ENCODE measurements at regions not wholly inside any gene's neighbourhood (a gene's known extent, or its start where the extent isn't known, plus 50 kb on each side); places are given as distances from the start of the nearest gene placed in this dataset.

DNA sequence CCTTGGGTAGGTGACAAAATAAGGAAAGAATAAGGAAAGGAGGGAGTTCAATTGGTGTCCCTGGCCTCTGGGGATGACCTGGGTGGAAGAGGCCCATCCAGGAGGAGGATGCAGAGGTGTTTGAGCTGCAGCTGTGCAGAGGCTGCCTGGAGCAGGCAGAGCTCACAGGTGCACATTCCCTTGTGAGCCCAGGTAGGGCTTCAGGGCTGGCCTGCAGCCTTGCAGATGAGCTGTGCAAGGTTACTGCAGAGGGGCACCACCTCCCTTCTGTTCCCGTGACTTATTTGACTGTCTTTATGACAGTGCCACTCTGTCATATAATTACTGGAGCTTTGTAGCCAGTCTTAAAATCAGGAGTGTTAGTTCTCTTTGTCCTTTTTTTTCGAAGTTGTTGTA lies 263.2 kb upstream of the HS6ST1 start:
- Histone ChIP-seq H3K4me3 (ENCODE audit: low read depth in 1 of 2, low read length in 2 of 2) (no peak overlapping the region), H3K27ac (ENCODE audit: low read depth in 2 of 2, low read length in 1 of 2) (no peak overlapping the region), H3K9me3 (ENCODE audit: control insufficient read depth in 2 of 2, insufficient read depth in 1 of 2, low read depth in 1 of 2, low read length in 1 of 2) (no peaks in the 10 kb centered on the region), H3K4me1 (ENCODE audit: control insufficient read depth in 2 of 2, insufficient read depth in 2 of 2, low read length in 1 of 2) (no peaks in the 10 kb centered on the region), H3K36me3 (ENCODE audit: control insufficient read depth in 2 of 2, insufficient read depth in 2 of 2, low read length in 1 of 2) (no peaks in the 10 kb centered on the region), H3K27me3 (ENCODE audit: control insufficient read depth in 1 of 2, insufficient read depth in 2 of 2, low read length in 2 of 2) (no peaks in the 10 kb centered on the region)
- 79 to 80% methylated on average over 2 of the region's 2 CpGs for WGBS, 2 donors

GRCh38 chr2:128584296-128584890 lies 265.7 kb upstream of the HS6ST1 start:
- Histone ChIP-seq H3K36me3 (ENCODE audit: control insufficient read depth in 2 of 2, insufficient read depth in 2 of 2, low read length in 1 of 2) (no peaks in the 10 kb centered on the region), H3K27me3 (ENCODE audit: control insufficient read depth in 1 of 2, insufficient read depth in 2 of 2, low read length in 2 of 2) (no peaks in the 10 kb centered on the region), H3K4me1 (ENCODE audit: control insufficient read depth in 2 of 2, insufficient read depth in 2 of 2, low read length in 1 of 2) (no peaks in the 10 kb centered on the region), H3K4me3 (ENCODE audit: low read depth in 1 of 2, low read length in 2 of 2) (no peak overlapping the region), H3K27ac (ENCODE audit: low read depth in 2 of 2, low read length in 1 of 2) (no peak overlapping the region), H3K9me3 (ENCODE audit: control insufficient read depth in 2 of 2, insufficient read depth in 1 of 2, low read depth in 1 of 2, low read length in 1 of 2) (no peaks in the 10 kb centered on the region)
- WGBS, 2 donors, result 73 to 78% methylated on average over 8 of the region's 8 CpGs

DNA sequence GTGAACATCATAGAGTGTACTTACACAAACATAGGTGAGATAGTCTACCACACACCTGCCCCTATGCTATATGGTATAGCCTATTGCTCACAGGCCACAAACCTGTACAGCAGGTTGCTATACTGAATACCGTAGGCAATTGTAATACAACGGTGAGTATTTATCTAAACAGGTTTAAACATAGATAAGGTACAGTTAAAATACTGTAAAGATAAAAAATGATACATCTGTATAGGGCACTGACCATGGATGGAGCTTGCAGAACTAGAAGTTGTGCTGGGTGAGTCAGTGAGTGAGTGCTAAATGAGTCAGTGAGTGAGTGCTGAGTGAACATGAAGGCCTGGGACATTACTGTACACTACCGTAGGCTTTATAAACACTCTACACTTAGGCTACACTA lies 267.0 kb upstream of the HS6ST1 start:
- Histone ChIP-seq H3K36me3 (ENCODE audit: control insufficient read depth in 2 of 2, insufficient read depth in 2 of 2, low read length in 1 of 2) (no peaks in the 10 kb centered on the region), H3K27me3 (ENCODE audit: control insufficient read depth in 1 of 2, insufficient read depth in 2 of 2, low read length in 2 of 2) (no peaks in the 10 kb centered on the region), H3K4me1 (ENCODE audit: control insufficient read depth in 2 of 2, insufficient read depth in 2 of 2, low read length in 1 of 2) (no peaks in the 10 kb centered on the region), H3K9me3 (ENCODE audit: control insufficient read depth in 2 of 2, insufficient read depth in 1 of 2, low read depth in 1 of 2, low read length in 1 of 2) (no peaks in the 10 kb centered on the region), H3K27ac (ENCODE audit: low read depth in 2 of 2, low read length in 1 of 2) (no peak overlapping the region), H3K4me3 (ENCODE audit: low read depth in 1 of 2, low read length in 2 of 2) (no peak overlapping the region)
- WGBS, 2 donors, result 63 to 67% methylated on average over 3 of the region's 3 CpGs

GRCh38 chr2:128589681-128590080 lies 271.0 kb upstream of the HS6ST1 start:
- H3K27ac ChIP-seq (ENCODE audit: low read depth in 2 of 2, low read length in 1 of 2), result no peak overlapping the region
- no peaks in the 10 kb centered on the region for H3K4me1 ChIP-seq (ENCODE audit: control insufficient read depth in 2 of 2, insufficient read depth in 2 of 2, low read length in 1 of 2)
- H3K36me3 ChIP-seq (ENCODE audit: control insufficient read depth in 2 of 2, insufficient read depth in 2 of 2, low read length in 1 of 2), result no peaks in the 10 kb centered on the region
- 90 to 92% methylated on average over 6 of the region's 6 CpGs for WGBS, 2 donors
- no peaks in the 10 kb centered on the region for H3K27me3 ChIP-seq (ENCODE audit: control insufficient read depth in 1 of 2, insufficient read depth in 2 of 2, low read length in 2 of 2)
- H3K4me3 ChIP-seq (ENCODE audit: low read depth in 1 of 2, low read length in 2 of 2), result no peak overlapping the region
- no peaks in the 10 kb centered on the region for H3K9me3 ChIP-seq (ENCODE audit: control insufficient read depth in 2 of 2, insufficient read depth in 1 of 2, low read depth in 1 of 2, low read length in 1 of 2)

DNA sequence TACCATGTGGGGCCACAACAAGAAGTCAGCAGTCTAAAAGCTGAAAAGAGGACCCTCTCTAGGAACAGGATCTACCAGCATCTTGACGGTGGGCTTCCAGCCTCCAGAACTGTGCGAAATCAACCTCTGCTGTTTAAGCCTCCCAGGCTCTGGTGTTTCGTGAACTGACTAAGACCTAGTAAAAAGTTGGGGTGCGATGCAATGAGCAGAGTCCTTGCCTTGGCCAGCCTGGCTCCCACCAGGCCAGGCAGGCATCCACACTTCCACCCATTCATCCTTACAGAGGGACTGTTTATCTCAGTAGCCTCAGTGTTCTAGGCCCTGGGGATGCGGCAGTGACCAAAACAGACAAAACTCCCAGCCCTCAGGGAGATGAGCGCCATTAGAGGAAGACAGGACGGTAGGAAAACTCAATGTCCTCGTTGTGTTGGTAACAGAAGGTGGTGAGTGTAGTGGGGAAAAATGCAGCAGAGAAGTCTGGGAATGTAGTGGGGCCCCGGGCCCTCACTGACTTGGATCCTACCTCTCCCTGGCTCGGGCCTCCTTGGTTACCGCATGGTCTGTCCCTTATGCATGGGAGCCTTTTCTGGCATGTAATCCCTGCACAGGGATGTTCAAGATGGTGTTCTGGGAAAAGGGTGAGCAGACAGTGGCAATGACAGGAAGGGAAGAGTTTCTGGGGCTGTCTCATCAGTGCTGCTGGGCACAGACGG lies 271.8 kb upstream of the HS6ST1 start:
- H3K9me3 ChIP-seq (ENCODE audit: control insufficient read depth in 2 of 2, insufficient read depth in 1 of 2, low read depth in 1 of 2, low read length in 1 of 2), result no peaks in the 10 kb centered on the region
- no peak overlapping the region for H3K27ac ChIP-seq (ENCODE audit: low read depth in 2 of 2, low read length in 1 of 2)
- WGBS, 2 donors, result 92% methylated on average over 12 of the region's 12 CpGs
- no peak overlapping the region for H3K4me3 ChIP-seq (ENCODE audit: low read depth in 1 of 2, low read length in 2 of 2)
- H3K4me1 ChIP-seq (ENCODE audit: control insufficient read depth in 2 of 2, insufficient read depth in 2 of 2, low read length in 1 of 2), result no peaks in the 10 kb centered on the region
- no peaks in the 10 kb centered on the region for H3K27me3 ChIP-seq (ENCODE audit: control insufficient read depth in 1 of 2, insufficient read depth in 2 of 2, low read length in 2 of 2)
- no peaks in the 10 kb centered on the region for H3K36me3 ChIP-seq (ENCODE audit: control insufficient read depth in 2 of 2, insufficient read depth in 2 of 2, low read length in 1 of 2)

GRCh38 chr2:128591022-128591860 lies 272.6 kb upstream of the HS6ST1 start:
- Histone ChIP-seq H3K27me3 (ENCODE audit: control insufficient read depth in 1 of 2, insufficient read depth in 2 of 2, low read length in 2 of 2) (no peaks in the 10 kb centered on the region), H3K4me1 (ENCODE audit: control insufficient read depth in 2 of 2, insufficient read depth in 2 of 2, low read length in 1 of 2) (no peaks in the 10 kb centered on the region), H3K27ac (ENCODE audit: low read depth in 2 of 2, low read length in 1 of 2) (no peak overlapping the region), H3K36me3 (ENCODE audit: control insufficient read depth in 2 of 2, insufficient read depth in 2 of 2, low read length in 1 of 2) (no peaks in the 10 kb centered on the region), H3K4me3 (ENCODE audit: low read depth in 1 of 2, low read length in 2 of 2) (no peak overlapping the region), H3K9me3 (ENCODE audit: control insufficient read depth in 2 of 2, insufficient read depth in 1 of 2, low read depth in 1 of 2, low read length in 1 of 2) (no peaks in the 10 kb centered on the region)
- 76 to 77% methylated on average over 8 of the region's 8 CpGs for WGBS, 2 donors

GRCh38 chr2:128591861-128592822 lies 273.5 kb upstream of the HS6ST1 start:
- Histone ChIP-seq H3K9me3 (ENCODE audit: control insufficient read depth in 2 of 2, insufficient read depth in 1 of 2, low read depth in 1 of 2, low read length in 1 of 2) (no peaks in the 10 kb centered on the region), H3K36me3 (ENCODE audit: control insufficient read depth in 2 of 2, insufficient read depth in 2 of 2, low read length in 1 of 2) (no peaks in the 10 kb centered on the region), H3K27ac (ENCODE audit: low read depth in 2 of 2, low read length in 1 of 2) (no peak overlapping the region), H3K4me1 (ENCODE audit: control insufficient read depth in 2 of 2, insufficient read depth in 2 of 2, low read length in 1 of 2) (no peaks in the 10 kb centered on the region), H3K27me3 (ENCODE audit: control insufficient read depth in 1 of 2, insufficient read depth in 2 of 2, low read length in 2 of 2) (no peaks in the 10 kb centered on the region), H3K4me3 (ENCODE audit: low read depth in 1 of 2, low read length in 2 of 2) (no peak overlapping the region)
- 81 to 84% methylated on average over 11 of the region's 11 CpGs for WGBS, 2 donors

GRCh38 chr2:128593518-128593878 lies 274.8 kb upstream of the HS6ST1 start:
- no peak overlapping the region for H3K27ac ChIP-seq (ENCODE audit: low read depth in 2 of 2, low read length in 1 of 2)
- H3K36me3 ChIP-seq (ENCODE audit: control insufficient read depth in 2 of 2, insufficient read depth in 2 of 2, low read length in 1 of 2), result no peaks in the 10 kb centered on the region
- WGBS, 2 donors, result 78 to 84% methylated on average over 3 of the region's 3 CpGs
- H3K4me1 ChIP-seq (ENCODE audit: control insufficient read depth in 2 of 2, insufficient read depth in 2 of 2, low read length in 1 of 2), result no peaks in the 10 kb centered on the region
- no peaks in the 10 kb centered on the region for H3K9me3 ChIP-seq (ENCODE audit: control insufficient read depth in 2 of 2, insufficient read depth in 1 of 2, low read depth in 1 of 2, low read length in 1 of 2)
- H3K4me3 ChIP-seq (ENCODE audit: low read depth in 1 of 2, low read length in 2 of 2), result no peak overlapping the region
- H3K27me3 ChIP-seq (ENCODE audit: control insufficient read depth in 1 of 2, insufficient read depth in 2 of 2, low read length in 2 of 2), result no peaks in the 10 kb centered on the region
